ENCODE measurements at regions not wholly inside any gene's neighbourhood (a gene's known extent, or its start where the extent isn't known, plus 50 kb on each side); places are given as distances from the start of the nearest gene placed in this dataset.

DNA sequence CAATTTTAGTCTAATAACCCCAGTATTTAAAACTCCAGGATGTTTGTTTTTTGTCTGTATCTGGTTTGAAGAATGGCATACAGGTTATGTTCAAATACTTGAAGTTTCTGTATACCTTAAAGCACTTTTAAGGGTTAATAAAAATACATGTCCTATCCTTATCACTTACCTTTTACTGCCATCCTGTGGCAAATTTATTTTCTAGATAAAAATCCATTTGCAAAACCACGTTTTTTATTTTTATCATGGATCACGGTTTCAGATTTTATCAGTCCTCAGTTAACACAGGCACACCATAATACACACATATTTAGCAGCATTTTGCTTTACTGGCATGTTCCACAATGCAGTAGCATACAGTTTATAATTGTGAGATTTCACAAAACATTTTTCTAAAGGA, 113.3 kb upstream of the H2AZ1 start:
- TF ChIP-seq EZH2phosphoT487 (IDR thresholded peaks at IDR 0.05; ENCODE audit: unreplicated experiment), result no peak
- TF ChIP-seq, protein P1, sequence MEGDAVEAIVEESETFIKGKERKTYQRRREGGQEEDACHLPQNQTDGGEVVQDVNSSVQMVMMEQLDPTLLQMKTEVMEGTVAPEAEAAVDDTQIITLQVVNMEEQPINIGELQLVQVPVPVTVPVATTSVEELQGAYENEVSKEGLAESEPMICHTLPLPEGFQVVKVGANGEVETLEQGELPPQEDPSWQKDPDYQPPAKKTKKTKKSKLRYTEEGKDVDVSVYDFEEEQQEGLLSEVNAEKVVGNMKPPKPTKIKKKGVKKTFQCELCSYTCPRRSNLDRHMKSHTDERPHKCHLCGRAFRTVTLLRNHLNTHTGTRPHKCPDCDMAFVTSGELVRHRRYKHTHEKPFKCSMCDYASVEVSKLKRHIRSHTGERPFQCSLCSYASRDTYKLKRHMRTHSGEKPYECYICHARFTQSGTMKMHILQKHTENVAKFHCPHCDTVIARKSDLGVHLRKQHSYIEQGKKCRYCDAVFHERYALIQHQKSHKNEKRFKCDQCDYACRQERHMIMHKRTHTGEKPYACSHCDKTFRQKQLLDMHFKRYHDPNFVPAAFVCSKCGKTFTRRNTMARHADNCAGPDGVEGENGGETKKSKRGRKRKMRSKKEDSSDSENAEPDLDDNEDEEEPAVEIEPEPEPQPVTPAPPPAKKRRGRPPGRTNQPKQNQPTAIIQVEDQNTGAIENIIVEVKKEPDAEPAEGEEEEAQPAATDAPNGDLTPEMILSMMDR (conservative IDR thresholded peaks at IDR 0.05; ENCODE audit: low read depth in 2 of 2), result peak in 1 of 2 experiments; percentile 27; a peak in 2 of 4 replicates

Data from GM23338 (cell line).